ENCODE measurements at regions not wholly inside any gene's neighbourhood (a gene's known extent, or its start where the extent isn't known, plus 50 kb on each side); places are given as distances from the start of the nearest gene placed in this dataset.

GRCh38 chr10:1920941-1921340 lies 183.6 kb upstream of the ADARB2 start:
- TF ChIP-seq CTCF (IDR thresholded peaks at IDR 0.05): no peak
- TF ChIP-seq POLR2A (IDR thresholded peaks at IDR 0.05): no peak
- no peak for TF ChIP-seq EP300 (IDR thresholded peaks at IDR 0.05)
